GM12864 (cell line): ENCODE measurements at regions not wholly inside any gene's neighbourhood (a gene's known extent, or its start where the extent isn't known, plus 50 kb on each side); places are given as distances from the start of the nearest gene placed in this dataset.

Experiments
- DNase-seq: peaks from one replicate; pipeline ENCODE4 v3.0.0-alpha.2; 2011; ENCODE audit warnings: low read depth
- H3K4me3 ChIP-seq: 2 replicates; pipeline ENCODE4 v1.5.1; 2011; ENCODE audit warnings: mild to moderate bottlenecking, low read depth, low read length, control low read depth
- CTCF ChIP-seq: IDR thresholded peaks from 2 replicates; pipeline ENCODE4 v1.5.1; 2011; ENCODE audit warnings: low read depth, mild to moderate bottlenecking, moderate library complexity, low read length, control low read depth, inconsistent platforms; ENCODE audit errors: missing control alignments

- DNase-seq: no peak
- TF ChIP-seq CTCF: no peak
- H3K4me3 ChIP-seq: no peak overlapping the region
Observed at GRCh38 chr14:26395726-26396125, 202.1 kb downstream of the NOVA1 start.

- DNase-seq: no peak
- H3K4me3 ChIP-seq: no peak overlapping the region
- no peak for TF ChIP-seq CTCF
Observed at GRCh38 chr14:26394150-26394810, 203.6 kb downstream of the NOVA1 start.

- DNase-seq: no peak
- TF ChIP-seq CTCF: no peak
- no peak overlapping the region for H3K4me3 ChIP-seq
Observed at GRCh38 chr14:26392498-26392897, 205.3 kb downstream of the NOVA1 start.

- H3K4me3 ChIP-seq: no peak overlapping the region
- TF ChIP-seq CTCF: no peak
- DNase-seq: no peak
Observed at GRCh38 chr14:26389646-26390508, 208.0 kb downstream of the NOVA1 start.

GRCh38 chr14:26385310-26385709 lies 212.5 kb downstream of the NOVA1 start:
- no peak for DNase-seq
- no peak overlapping the region for H3K4me3 ChIP-seq
- TF ChIP-seq CTCF: no peak

GRCh38 chr14:26382901-26383685 lies 214.7 kb downstream of the NOVA1 start:
- no peak overlapping the region for H3K4me3 ChIP-seq
- no peak for DNase-seq
- TF ChIP-seq CTCF: no peak
